Trophoblast cell (in vitro differentiated cells and primary cell): ENCODE measurements at regions not wholly inside any gene's neighbourhood (a gene's known extent, or its start where the extent isn't known, plus 50 kb on each side); places are given as distances from the start of the nearest gene placed in this dataset.

Source experiments
- DNase-seq, 2 donors: peaks; one replicate each; pipeline ENCODE4 v3.0.0-alpha.2; 2016
- H2AFZ ChIP-seq: 2 replicates; pipeline ENCODE4 v1.6.1; 2013; ENCODE audit warnings: low read length, moderate library complexity, mild to moderate bottlenecking; ENCODE audit not compliant: insufficient read depth, poor library complexity
- H2AK5ac ChIP-seq: 2 replicates; pipeline ENCODE4 v1.6.1; 2013; ENCODE audit warnings: mild to moderate bottlenecking, low read length
- H2BK120ac ChIP-seq: 2 replicates; pipeline ENCODE4 v1.6.1; 2013; ENCODE audit warnings: low read length, mild to moderate bottlenecking, moderate library complexity; ENCODE audit not compliant: insufficient read depth, poor library complexity
- H2BK12ac ChIP-seq: 2 replicates; pipeline ENCODE4 v1.6.1; 2013; ENCODE audit warnings: mild to moderate bottlenecking, low read length, moderate library complexity
- H2BK5ac ChIP-seq: 2 replicates; pipeline ENCODE4 v1.6.1; 2013; ENCODE audit warnings: low read length, low read depth, moderate library complexity, mild to moderate bottlenecking; ENCODE audit not compliant: poor library complexity
- H3K14ac ChIP-seq: 2 replicates; pipeline ENCODE4 v1.6.1; 2013; ENCODE audit warnings: mild to moderate bottlenecking, low read length
- H3K18ac ChIP-seq: 2 replicates; pipeline ENCODE4 v1.6.1; 2013; ENCODE audit warnings: mild to moderate bottlenecking, low read length
- H3K23ac ChIP-seq: 2 replicates; pipeline ENCODE4 v1.6.1; 2013; ENCODE audit warnings: low read length
- H3K27ac ChIP-seq: 2 replicates; pipeline ENCODE4 v1.5.1; 2013; ENCODE audit warnings: low read depth, mild to moderate bottlenecking, inconsistent platforms, low read length, moderate library complexity
- H3K27me3 ChIP-seq: 2 replicates; pipeline ENCODE4 v1.6.1; 2013; ENCODE audit warnings: inconsistent platforms, mild to moderate bottlenecking, low read length, moderate library complexity; ENCODE audit not compliant: insufficient read depth
- H3K36me3 ChIP-seq, 2 experiments: 1 replicate in 1 of 2; 2 replicates in 1 of 2; pipeline ENCODE4 v1.6.1; 2013; ENCODE audit warnings: low read length in 2 of 2, mild to moderate bottlenecking in 2 of 2, moderate library complexity in 1 of 2; ENCODE audit not compliant: insufficient read depth in 2 of 2, control insufficient read depth in 1 of 2
- H3K4ac ChIP-seq: 2 replicates; pipeline ENCODE4 v1.6.1; 2013; ENCODE audit warnings: low read depth, mild to moderate bottlenecking, low read length, moderate library complexity
- H3K4me1 ChIP-seq, 2 experiments: 1 replicate in 1 of 2; 2 replicates in 1 of 2; pipeline ENCODE4 v1.6.1; 2013; ENCODE audit warnings: low read length in 2 of 2, mild to moderate bottlenecking in 2 of 2, moderate library complexity in 1 of 2; ENCODE audit not compliant: insufficient read depth in 2 of 2, control insufficient read depth in 1 of 2
- H3K4me2 ChIP-seq: 2 replicates; pipeline ENCODE4 v1.6.1; 2013; ENCODE audit warnings: inconsistent platforms, mild to moderate bottlenecking, low read length, moderate library complexity
- H3K4me3 ChIP-seq: 2 replicates; pipeline ENCODE4 v1.5.1; 2013; ENCODE audit warnings: mild to moderate bottlenecking, low read depth, low read length, inconsistent platforms
- H3K79me1 ChIP-seq: one replicate; pipeline ENCODE4 v1.6.1; 2013; ENCODE audit warnings: low read length
- H3K79me2 ChIP-seq: 2 replicates; pipeline ENCODE4 v1.6.1; 2013; ENCODE audit warnings: low read length, mild to moderate bottlenecking; ENCODE audit not compliant: control insufficient read depth, insufficient read depth, poor library complexity
- H3K9ac ChIP-seq: 2 replicates; pipeline ENCODE4 v1.6.1; 2013; ENCODE audit warnings: mild to moderate bottlenecking, low read length
- H3K9me3 ChIP-seq: 2 replicates; pipeline ENCODE4 v1.6.1; 2013; ENCODE audit warnings: low read depth, mild to moderate bottlenecking, control low read depth, inconsistent platforms, low read length; ENCODE audit not compliant: insufficient read depth
- H4K12ac ChIP-seq: 2 replicates; pipeline ENCODE4 v1.6.1; 2013; ENCODE audit warnings: low read depth, mild to moderate bottlenecking, low read length, moderate library complexity
- H4K8ac ChIP-seq: 2 replicates; pipeline ENCODE4 v1.6.1; 2013; ENCODE audit warnings: low read depth, mild to moderate bottlenecking, low read length, moderate library complexity
- H4K91ac ChIP-seq: one replicate; pipeline ENCODE4 v1.6.1; 2013; ENCODE audit warnings: low read depth, mild to moderate bottlenecking, low read length, moderate library complexity
- WGBS: extraction: QIAGEN DNeasy Blood & Tissue Kit; methylation state at CpG from one replicate; pipeline ENCODE4 v1.1.7; 2013; ENCODE audit warnings: missing lambda C conversion rate; ENCODE audit not compliant: insufficient read length, insufficient coverage; ENCODE audit errors: extremely low coverage; 5-methylcytosine and 5-hydroxymethylcytosine counted together

DNA sequence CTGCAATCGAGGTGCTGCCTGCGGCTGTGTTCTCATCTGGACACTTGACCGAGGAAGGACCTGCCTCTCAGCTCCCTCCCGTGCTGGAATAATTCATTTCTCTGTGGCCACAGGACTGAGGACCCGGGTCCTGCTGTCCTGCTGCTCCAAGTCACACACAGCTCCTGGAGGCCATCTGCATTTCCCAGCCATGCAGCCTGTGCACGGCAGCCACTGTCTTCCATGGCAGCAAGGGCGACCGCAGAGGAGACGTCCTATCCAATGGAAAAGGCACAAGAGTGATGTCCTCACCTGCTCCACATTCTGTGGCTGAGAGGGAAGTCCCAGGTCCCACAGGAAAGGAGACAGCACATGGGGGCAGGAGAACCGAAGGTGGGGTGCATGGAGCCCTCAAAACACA lies 495.8 kb downstream of the BRD1 start:
- Histone ChIP-seq H2BK12ac (no peak overlapping the region), H3K27me3 (no peaks in the 10 kb centered on the region), H3K4ac (no peak overlapping the region), H3K9me3 (peaks cover 6% of the 10 kb centered on the region), H3K4me2 (no peak overlapping the region), H3K79me2 (no peaks in the 10 kb centered on the region), H2AFZ (no peak overlapping the region), H2BK5ac (no peak overlapping the region), H2BK120ac (no peak overlapping the region), H3K4me1 (no peaks in the 10 kb centered on the region), H3K9ac (peak overlapping the region; percentile 55), H3K4me3 (no peak overlapping the region), H4K12ac (no peak overlapping the region), H3K36me3 (no peaks in the 10 kb centered on the region), H3K18ac (no peak overlapping the region), H2AK5ac (no peak overlapping the region), H4K91ac (no peak overlapping the region), H3K14ac (no peak overlapping the region), H4K8ac (no peak overlapping the region), H3K79me1 (no peaks in the 10 kb centered on the region), H3K23ac (no peak overlapping the region), H3K27ac (no peak overlapping the region)
- WGBS, result no CpG with 5 or more reads among the region's 10 CpGs
- no peak for DNase-seq

- H3K9ac ChIP-seq, result no peak overlapping the region
- WGBS, result no CpG with 5 or more reads among the region's 12 CpGs
- no peak overlapping the region for H3K14ac ChIP-seq
- no peak for DNase-seq
- H2AFZ ChIP-seq, result no peak overlapping the region
- H3K4me3 ChIP-seq, result no peak overlapping the region
- no peak overlapping the region for H2BK12ac ChIP-seq
- H3K27me3 ChIP-seq, result no peaks in the 10 kb centered on the region
- no peak overlapping the region for H3K4ac ChIP-seq
- H2BK5ac ChIP-seq, result no peak overlapping the region
- H3K4me1 ChIP-seq, result no peaks in the 10 kb centered on the region
- no peak overlapping the region for H3K4me2 ChIP-seq
- no peak overlapping the region for H3K23ac ChIP-seq
- H3K9me3 ChIP-seq, result peaks cover 6% of the 10 kb centered on the region
- no peak overlapping the region for H2BK120ac ChIP-seq
- H3K27ac ChIP-seq, result no peak overlapping the region
- H4K8ac ChIP-seq, result no peak overlapping the region
- H3K18ac ChIP-seq, result no peak overlapping the region
- no peaks in the 10 kb centered on the region for H3K79me2 ChIP-seq
- H3K36me3 ChIP-seq, result no peaks in the 10 kb centered on the region
- H2AK5ac ChIP-seq, result no peak overlapping the region
- H3K79me1 ChIP-seq, result no peaks in the 10 kb centered on the region
- H4K91ac ChIP-seq, result no peak overlapping the region
- H4K12ac ChIP-seq, result no peak overlapping the region
Observed at GRCh38 chr22:49331223-49331815, 496.4 kb downstream of the BRD1 start.

DNA sequence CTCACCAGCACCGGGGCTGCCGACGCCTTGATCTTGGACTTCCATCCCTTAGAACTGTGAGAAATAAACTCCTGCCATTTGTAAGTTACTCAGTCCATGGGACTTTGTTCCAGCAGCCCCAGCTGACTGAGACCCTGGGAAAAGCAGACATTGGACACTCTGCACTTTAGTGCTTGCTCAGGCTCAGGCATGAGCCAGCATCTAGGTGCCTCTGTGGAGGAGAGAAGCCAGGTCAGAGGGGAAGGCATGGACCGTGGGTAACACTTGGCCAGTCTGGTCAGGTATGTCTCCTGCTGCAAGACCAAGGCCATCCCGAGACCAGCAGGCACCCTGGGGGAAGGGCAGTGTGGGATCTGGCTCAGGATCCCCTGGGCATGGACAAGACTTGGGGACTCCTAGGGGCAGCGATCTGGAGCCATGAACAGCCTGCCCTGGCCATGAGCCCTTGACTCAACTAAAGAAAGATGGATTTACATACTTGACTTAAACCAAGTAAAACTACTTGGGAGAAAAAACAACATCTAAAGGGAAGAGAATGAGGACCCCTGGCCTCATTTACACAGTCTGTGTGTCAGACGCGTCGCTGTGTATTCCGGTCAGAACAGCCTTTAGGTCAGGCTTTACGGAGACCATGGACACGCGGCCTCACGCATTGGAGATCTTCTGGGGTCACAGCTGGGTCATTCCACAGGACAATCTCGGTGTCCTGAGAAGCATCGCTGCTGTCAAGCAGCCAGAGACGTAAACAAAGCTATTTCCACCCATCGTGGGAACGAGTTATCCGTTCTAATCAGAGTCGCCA lies 497.1 kb downstream of the BRD1 start:
- H2BK12ac ChIP-seq, result no peak overlapping the region
- no peak overlapping the region for H3K18ac ChIP-seq
- DNase-seq, result no peak
- no peaks in the 10 kb centered on the region for H3K36me3 ChIP-seq
- H3K79me1 ChIP-seq, result no peaks in the 10 kb centered on the region
- H3K4me3 ChIP-seq, result no peak overlapping the region
- WGBS, result no CpG with 5 or more reads among the region's 21 CpGs
- no peak overlapping the region for H3K4ac ChIP-seq
- no peaks in the 10 kb centered on the region for H3K79me2 ChIP-seq
- no peak overlapping the region for H2BK5ac ChIP-seq
- H4K8ac ChIP-seq, result no peak overlapping the region
- no peak overlapping the region for H3K9ac ChIP-seq
- H3K4me1 ChIP-seq, result no peaks in the 10 kb centered on the region
- no peak overlapping the region for H4K91ac ChIP-seq
- H2AFZ ChIP-seq, result no peak overlapping the region
- no peak overlapping the region for H3K23ac ChIP-seq
- H4K12ac ChIP-seq, result no peak overlapping the region
- no peak overlapping the region for H2BK120ac ChIP-seq
- no peak overlapping the region for H3K27ac ChIP-seq
- no peaks in the 10 kb centered on the region for H3K27me3 ChIP-seq
- peaks cover 6% of the 10 kb centered on the region for H3K9me3 ChIP-seq
- H3K14ac ChIP-seq, result no peak overlapping the region
- H3K4me2 ChIP-seq, result no peak overlapping the region
- H2AK5ac ChIP-seq, result no peak overlapping the region

GRCh38 chr22:49329636-49330035 lies 498.0 kb downstream of the BRD1 start:
- no peak overlapping the region for H2AFZ ChIP-seq
- no peaks in the 10 kb centered on the region for H3K36me3 ChIP-seq
- WGBS, result no CpG with 5 or more reads among the region's 5 CpGs
- no peak overlapping the region for H3K18ac ChIP-seq
- H2AK5ac ChIP-seq, result no peak overlapping the region
- no peak overlapping the region for H2BK5ac ChIP-seq
- no peak overlapping the region for H4K12ac ChIP-seq
- no peak overlapping the region for H3K23ac ChIP-seq
- no peak overlapping the region for H4K91ac ChIP-seq
- no peak overlapping the region for H3K4me3 ChIP-seq
- no peak overlapping the region for H3K4me2 ChIP-seq
- no peak overlapping the region for H4K8ac ChIP-seq
- no peak overlapping the region for H3K27ac ChIP-seq
- no peak overlapping the region for H3K4ac ChIP-seq
- no peak overlapping the region for H2BK12ac ChIP-seq
- no peak overlapping the region for H2BK120ac ChIP-seq
- H3K9ac ChIP-seq, result no peak overlapping the region
- no peaks in the 10 kb centered on the region for H3K4me1 ChIP-seq
- no peaks in the 10 kb centered on the region for H3K79me1 ChIP-seq
- peaks cover 6% of the 10 kb centered on the region for H3K9me3 ChIP-seq
- H3K14ac ChIP-seq, result no peak overlapping the region
- H3K27me3 ChIP-seq, result no peaks in the 10 kb centered on the region
- H3K79me2 ChIP-seq, result no peaks in the 10 kb centered on the region
- no peak for DNase-seq
